ENCODE measurements at regions not wholly inside any gene's neighbourhood (a gene's known extent, or its start where the extent isn't known, plus 50 kb on each side); places are given as distances from the start of the nearest gene placed in this dataset.
A peak's percentile ranks its signal among the peaks of the same experiment; 100 is the strongest.

- DNase-seq: no peak
Observed at GRCh38 chr6:21382821-21383449, 210.6 kb upstream of the SOX4 start.

- no peak for DNase-seq
Observed at GRCh38 chr6:21383450-21384085, 210.0 kb upstream of the SOX4 start.

GRCh38 chr6:21384216-21384615 lies 209.3 kb upstream of the SOX4 start:
- no peak for DNase-seq

- peak; percentile 7 for DNase-seq
Observed at GRCh38 chr6:21386744-21387143, 206.8 kb upstream of the SOX4 start.

- DNase-seq: no peak
Observed at GRCh38 chr6:21390532-21391213, 202.9 kb upstream of the SOX4 start.

- no peak for DNase-seq
Observed at GRCh38 chr6:21392177-21392576, 201.4 kb upstream of the SOX4 start.

GRCh38 chr6:21393441-21394165 lies 199.9 kb upstream of the SOX4 start:
- no peak for DNase-seq

- DNase-seq: peak; percentile 64
Observed at GRCh38 chr6:21395121-21395520, 198.4 kb upstream of the SOX4 start.

GRCh38 chr6:21396313-21396712 lies 197.2 kb upstream of the SOX4 start:
- DNase-seq: peak; percentile 31

GRCh38 chr6:21398741-21399325 lies 194.7 kb upstream of the SOX4 start:
- DNase-seq: no peak

GRCh38 chr6:21402368-21402767 lies 191.2 kb upstream of the SOX4 start:
- no peak for DNase-seq

GRCh38 chr6:21404577-21404976 lies 189.0 kb upstream of the SOX4 start:
- DNase-seq: no peak

- no peak for DNase-seq
Observed at GRCh38 chr6:21406316-21406715, 187.2 kb upstream of the SOX4 start.

- DNase-seq: no peak
Observed at GRCh38 chr6:21409231-21409630, 184.3 kb upstream of the SOX4 start.

GRCh38 chr6:21413428-21413827 lies 180.1 kb upstream of the SOX4 start:
- DNase-seq: no peak

- DNase-seq: no peak
Observed at GRCh38 chr6:21414065-21414464, 179.5 kb upstream of the SOX4 start.

- no peak for DNase-seq
Observed at GRCh38 chr6:21420146-21420878, 173.2 kb upstream of the SOX4 start.

- no peak for DNase-seq
Observed at GRCh38 chr6:21420926-21421325, 172.6 kb upstream of the SOX4 start.

GRCh38 chr6:21423106-21423854 lies 170.3 kb upstream of the SOX4 start:
- DNase-seq: no peak

- no peak for DNase-seq
Observed at GRCh38 chr6:21426841-21427490, 166.6 kb upstream of the SOX4 start.

- no peak for DNase-seq
Observed at GRCh38 chr6:21429291-21429690, 164.3 kb upstream of the SOX4 start.
